ENCODE measurements at regions not wholly inside any gene's neighbourhood (a gene's known extent, or its start where the extent isn't known, plus 50 kb on each side); places are given as distances from the start of the nearest gene placed in this dataset.

GRCh38 chr11:33410086-33410765 lies 153.0 kb downstream of the HIPK3 start:
- DNase-seq, result no peak

All from suppressor macrophage treated with lipopolysaccharide for 1 hour (primary cell).